ENCODE measurements at regions not wholly inside any gene's neighbourhood (a gene's known extent, or its start where the extent isn't known, plus 50 kb on each side); places are given as distances from the start of the nearest gene placed in this dataset.

GRCh38 chr5:60546207-60546606 lies 153.8 kb downstream of the DEPDC1B start:
- intact Hi-C loops (cut with DNase I) = no loop called here
- TF ChIP-seq POLR2A (IDR thresholded peaks at IDR 0.05) (no peak), CTCF (IDR thresholded peaks at IDR 0.05) (no peak)
- peaks cover 0 to 3% of the 10 kb centered on the region in 2 donors for H3K27me3 ChIP-seq
- DNase-seq = no peak
- no peaks in the 10 kb centered on the region for H3K4me1 ChIP-seq
- H3K4me3 ChIP-seq = no peak overlapping the region
- no peak for ATAC-seq
- no peaks in the 10 kb centered on the region for H3K9me3 ChIP-seq
- no peak overlapping the region for H3K27ac ChIP-seq
- WGBS, 2 donors = 53 to 67% methylated on average over 4 of the region's 4 CpGs
- no peaks in the 10 kb centered on the region for H3K36me3 ChIP-seq (replicated peaks in 1 of 2; ENCODE audit: insufficient read depth in 1 of 2, low read depth in 2 of 2)

DNA sequence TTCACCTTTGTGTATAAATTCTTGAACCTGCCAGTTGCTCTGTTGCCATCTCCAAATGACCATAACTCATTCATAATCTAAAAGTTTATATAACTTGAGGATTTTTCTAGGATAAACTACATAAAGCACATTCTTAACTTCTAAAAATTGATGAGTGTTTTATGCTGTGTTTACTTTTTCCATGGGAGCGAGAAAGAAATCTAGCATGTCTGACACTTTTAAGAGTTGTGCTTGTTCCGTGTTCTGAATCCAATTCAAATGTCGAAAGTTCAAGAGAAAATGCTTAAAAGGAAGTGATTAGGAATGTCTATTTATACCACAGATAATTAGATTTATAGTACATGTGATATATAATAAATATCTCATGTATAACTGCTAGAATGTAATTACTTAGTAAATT lies 154.4 kb downstream of the DEPDC1B start:
- Histone ChIP-seq H3K4me3 (no peak overlapping the region), H3K4me1 (no peaks in the 10 kb centered on the region), H3K9me3 (no peaks in the 10 kb centered on the region), H3K36me3 (replicated peaks in 1 of 2; ENCODE audit: insufficient read depth in 1 of 2, low read depth in 2 of 2) (no peaks in the 10 kb centered on the region), H3K27ac (no peak overlapping the region), H3K27me3 (peaks cover 0 to 3% of the 10 kb centered on the region in 2 donors)
- ATAC-seq = no peak
- TF ChIP-seq POLR2A (IDR thresholded peaks at IDR 0.05) = no peak
- TF ChIP-seq CTCF (IDR thresholded peaks at IDR 0.05) = no peak
- intact Hi-C loops (cut with DNase I) = no loop called here
- WGBS, 2 donors = 47 to 56% methylated on average over 3 of the region's 3 CpGs
- DNase-seq = no peak

DNA sequence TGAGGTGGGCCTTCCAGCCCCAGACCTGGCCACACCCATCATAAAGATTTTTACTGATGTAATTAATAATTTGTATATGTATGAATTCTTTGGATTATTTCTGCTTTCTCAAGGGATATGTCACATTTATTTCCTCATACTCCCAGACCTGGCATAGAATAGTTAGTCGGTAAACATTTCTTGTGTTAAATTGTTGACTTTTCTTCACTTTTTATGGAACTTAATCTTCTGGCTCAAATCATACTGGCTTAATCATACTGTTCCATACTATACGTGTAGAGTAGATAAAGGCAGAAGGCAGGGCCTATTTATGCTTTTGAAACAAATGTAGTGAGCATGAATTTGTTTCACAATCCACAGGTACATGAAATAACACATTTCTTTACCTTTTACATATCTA lies 155.8 kb downstream of the DEPDC1B start:
- Histone ChIP-seq H3K27me3 (peaks cover 0 to 3% of the 10 kb centered on the region in 2 donors), H3K36me3 (replicated peaks in 1 of 2; ENCODE audit: insufficient read depth in 1 of 2, low read depth in 2 of 2) (no peaks in the 10 kb centered on the region), H3K4me1 (no peaks in the 10 kb centered on the region), H3K4me3 (no peak overlapping the region), H3K9me3 (no peaks in the 10 kb centered on the region), H3K27ac (no peak overlapping the region)
- intact Hi-C loops (cut with DNase I) = no loop called here
- ATAC-seq (no peak), DNase-seq (no peak)
- WGBS, 2 donors = 19 to 26% methylated on average over 2 of the region's 2 CpGs
- no peak for TF ChIP-seq CTCF (IDR thresholded peaks at IDR 0.05)
- no peak for TF ChIP-seq POLR2A (IDR thresholded peaks at IDR 0.05)

- ATAC-seq (no peak), DNase-seq (peak in 1 of 4 donors; percentile 13)
- Histone ChIP-seq H3K4me1 (no peaks in the 10 kb centered on the region), H3K4me3 (no peak overlapping the region), H3K36me3 (replicated peaks in 1 of 2; ENCODE audit: insufficient read depth in 1 of 2, low read depth in 2 of 2) (no peaks in the 10 kb centered on the region), H3K27me3 (no peaks in the 10 kb centered on the region), H3K27ac (no peak overlapping the region), H3K9me3 (no peaks in the 10 kb centered on the region)
- TF ChIP-seq CTCF (IDR thresholded peaks at IDR 0.05) (no peak), POLR2A (IDR thresholded peaks at IDR 0.05) (no peak)
- 27 to 32% methylated on average over 2 of the region's 2 CpGs for WGBS, 2 donors
- intact Hi-C loops (cut with DNase I) = no loop called here
Observed at GRCh38 chr5:60541980-60542379, 158.0 kb downstream of the DEPDC1B start.
